ENCODE measurements at regions not wholly inside any gene's neighbourhood (a gene's known extent, or its start where the extent isn't known, plus 50 kb on each side); places are given as distances from the start of the nearest gene placed in this dataset.
"Not testable (repeated sequence)": the region's sequence is repeated elsewhere in the genome, so short reads cannot be mapped to it uniquely, and the experiment has no call there.

GRCh38 chr13:103487841-103488240, 421.6 kb upstream of the SLC10A2 start:
- intact Hi-C loops (cut with DNase I; ENCODE audit: low total_unique reads): no loop called here
- Histone ChIP-seq H3K27me3 (no peaks in the 10 kb centered on the region), H3K4me3 (no peak overlapping the region), H3K4me1 (no peaks in the 10 kb centered on the region), H3K9me3 (peaks cover 0 to 6% of the 10 kb centered on the region in 2 donors), H3K27ac (no peak overlapping the region), H3K36me3 (no peaks in the 10 kb centered on the region)
- DNase-seq (ENCODE audit: low spot score in 2 of 2): no peak
- TF ChIP-seq POLR2A (IDR thresholded peaks at IDR 0.05) (no peak), CTCF (IDR thresholded peaks at IDR 0.05) (no peak), POLR2AphosphoS5 (IDR thresholded peaks at IDR 0.05) (no peak)

- Histone ChIP-seq H3K4me3 (no peak overlapping the region), H3K27ac (no peak overlapping the region), H3K36me3 (no peaks in the 10 kb centered on the region), H3K27me3 (no peaks in the 10 kb centered on the region), H3K4me1 (no peaks in the 10 kb centered on the region), H3K9me3 (no peaks in the 10 kb centered on the region)
- no peak for TF ChIP-seq POLR2AphosphoS5 (IDR thresholded peaks at IDR 0.05)
- TF ChIP-seq CTCF (IDR thresholded peaks at IDR 0.05): no peak
- no peak for TF ChIP-seq POLR2A (IDR thresholded peaks at IDR 0.05)
- intact Hi-C loops (cut with DNase I; ENCODE audit: low total_unique reads): no loop called here
- no peak for DNase-seq (ENCODE audit: low spot score in 2 of 2)
Measured at GRCh38 chr13:103473081-103473480, 406.9 kb upstream of the SLC10A2 start.

GRCh38 chr13:103471896-103472295, 405.7 kb upstream of the SLC10A2 start:
- Histone ChIP-seq H3K36me3 (no peaks in the 10 kb centered on the region), H3K9me3 (no peaks in the 10 kb centered on the region), H3K27me3 (no peaks in the 10 kb centered on the region), H3K4me3 (no peak overlapping the region), H3K27ac (no peak overlapping the region), H3K4me1 (no peaks in the 10 kb centered on the region)
- intact Hi-C loops (cut with DNase I; ENCODE audit: low total_unique reads): no loop called here
- no peak for DNase-seq (ENCODE audit: low spot score in 2 of 2)
- TF ChIP-seq POLR2AphosphoS5 (IDR thresholded peaks at IDR 0.05): no peak
- TF ChIP-seq CTCF (IDR thresholded peaks at IDR 0.05): no peak
- no peak for TF ChIP-seq POLR2A (IDR thresholded peaks at IDR 0.05)

DNA sequence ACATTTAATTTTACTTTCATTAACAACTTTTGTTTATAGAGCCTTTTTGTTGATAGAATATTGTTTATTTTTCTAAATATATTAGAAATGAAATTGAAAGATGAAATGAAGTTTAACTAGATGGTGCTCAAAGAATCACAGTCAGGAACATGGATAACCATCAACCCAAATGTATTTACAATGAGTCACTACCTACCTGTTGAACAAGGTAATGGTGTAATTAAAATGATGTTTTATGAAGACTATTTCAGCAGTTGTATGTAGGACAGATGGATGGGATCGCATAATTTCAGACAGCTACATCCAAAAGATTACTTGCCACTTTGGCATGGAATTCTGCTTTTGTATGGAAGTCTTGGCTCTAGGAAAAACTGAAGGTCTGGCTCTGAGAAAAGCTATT, 403.6 kb upstream of the SLC10A2 start:
- no peak overlapping the region for H3K4me3 ChIP-seq
- no peaks in the 10 kb centered on the region for H3K27me3 ChIP-seq
- no peaks in the 10 kb centered on the region for H3K4me1 ChIP-seq
- no peaks in the 10 kb centered on the region for H3K9me3 ChIP-seq
- DNase-seq (ENCODE audit: low spot score in 2 of 2): no peak
- TF ChIP-seq POLR2AphosphoS5 (IDR thresholded peaks at IDR 0.05): no peak
- no peak for TF ChIP-seq CTCF (IDR thresholded peaks at IDR 0.05)
- no peak for TF ChIP-seq POLR2A (IDR thresholded peaks at IDR 0.05)
- intact Hi-C loops (cut with DNase I; ENCODE audit: low total_unique reads): no loop called here
- no peak overlapping the region for H3K27ac ChIP-seq
- H3K36me3 ChIP-seq: no peaks in the 10 kb centered on the region

GRCh38 chr13:103466761-103467160, 400.5 kb upstream of the SLC10A2 start:
- TF ChIP-seq POLR2AphosphoS5 (IDR thresholded peaks at IDR 0.05) (no peak), CTCF (IDR thresholded peaks at IDR 0.05) (no peak)

GRCh38 chr13:103460246-103460645, 394.0 kb upstream of the SLC10A2 start:
- intact Hi-C loops (cut with DNase I; ENCODE audit: low total_unique reads); H3K4me1 ChIP-seq; H3K27me3 ChIP-seq; DNase-seq (ENCODE audit: low spot score in 2 of 2); H3K4me3 ChIP-seq; H3K27ac ChIP-seq; H3K9me3 ChIP-seq; H3K36me3 ChIP-seq: not testable (repeated sequence)

More at GRCh38 chr13:103466761-103467160, 400.5 kb upstream of the SLC10A2 start:
- H3K27me3 ChIP-seq: no peaks in the 10 kb centered on the region
- H3K4me1 ChIP-seq: no peaks in the 10 kb centered on the region
- DNase-seq (ENCODE audit: low spot score in 2 of 2): no peak
- intact Hi-C loops (cut with DNase I; ENCODE audit: low total_unique reads): no loop called here
- no peaks in the 10 kb centered on the region for H3K9me3 ChIP-seq
- H3K36me3 ChIP-seq: no peaks in the 10 kb centered on the region
- no peak overlapping the region for H3K4me3 ChIP-seq
- no peak overlapping the region for H3K27ac ChIP-seq

- H3K27ac ChIP-seq; H3K36me3 ChIP-seq; H3K27me3 ChIP-seq; H3K9me3 ChIP-seq; H3K4me1 ChIP-seq; DNase-seq (ENCODE audit: low spot score in 2 of 2); H3K4me3 ChIP-seq; intact Hi-C loops (cut with DNase I; ENCODE audit: low total_unique reads): not testable (repeated sequence)
Measured at GRCh38 chr13:103457050-103457449, 390.8 kb upstream of the SLC10A2 start.

Measured in breast epithelium (tissue), 4 donors.